ENCODE measurements at regions not wholly inside any gene's neighbourhood (a gene's known extent, or its start where the extent isn't known, plus 50 kb on each side); places are given as distances from the start of the nearest gene placed in this dataset.
A peak's percentile ranks its signal among the peaks of the same experiment; 100 is the strongest.

GRCh38 chr9:115671963-115672305, 481.7 kb upstream of the PAPPA start:
- Histone ChIP-seq H3K23me2 (ENCODE audit: insufficient read length, low read depth, low read length, poor library complexity, severe bottlenecking) (no peaks in the 10 kb centered on the region), H3K14ac (ENCODE audit: insufficient read depth, low read length) (no peak overlapping the region), H2BK15ac (ENCODE audit: low read depth, low read length) (no peak overlapping the region), H3K27me3 (ENCODE audit: insufficient read depth, low read length) (no peaks in the 10 kb centered on the region), H2BK120ac (ENCODE audit: low read depth, low read length, poor library complexity, severe bottlenecking) (no peak overlapping the region), H4K5ac (ENCODE audit: insufficient read length, low read depth, low read length) (no peak overlapping the region), H2BK20ac (ENCODE audit: low read depth, low read length, poor library complexity, severe bottlenecking) (no peak overlapping the region), H3K9me3 (ENCODE audit: control insufficient read depth, low read depth, low read length) (no peaks in the 10 kb centered on the region), H3K79me1 (ENCODE audit: insufficient read depth, low read depth, low read length, poor library complexity, severe bottlenecking) (no peaks in the 10 kb centered on the region), H3K4me1 (ENCODE audit: insufficient read depth, low read length) (no peaks in the 10 kb centered on the region), H3K23ac (ENCODE audit: insufficient read length, low read depth, low read length) (no peak overlapping the region), H2AK5ac (ENCODE audit: insufficient read length, low read length) (no peak overlapping the region), H4K8ac (replicated peaks; ENCODE audit: insufficient read length, low read depth, low read length) (no peak overlapping the region), H2AFZ (ENCODE audit: low read length) (no peak overlapping the region), H3T11ph (ENCODE audit: low read length) (no peak overlapping the region), H4K91ac (ENCODE audit: insufficient read length, low read depth, low read length) (no peak overlapping the region), H4K20me1 (ENCODE audit: control insufficient read depth, insufficient read depth, insufficient read length) (no peaks in the 10 kb centered on the region), H3K27ac (ENCODE audit: insufficient read length, low read depth, low read length) (no peak overlapping the region), H3K9ac (ENCODE audit: extremely low read depth, insufficient read length, low read length) (no peak overlapping the region), H3K79me2 (ENCODE audit: insufficient read depth, low read length) (no peaks in the 10 kb centered on the region), H2BK5ac (ENCODE audit: insufficient read length, low read length) (no peak overlapping the region), H3K4me2 (ENCODE audit: insufficient read depth, insufficient read length, low read length) (no peak overlapping the region), H2BK12ac (ENCODE audit: insufficient read length, low read depth, low read length) (no peak overlapping the region), H3K56ac (ENCODE audit: insufficient read length, low read depth, low read length) (no peak overlapping the region), H3K4ac (ENCODE audit: low read depth, low read length) (no peak overlapping the region), H3K18ac (ENCODE audit: insufficient read length, low read depth, low read length) (no peak overlapping the region)
- DNase-seq = no peak
- Mint-ChIP-seq H3K9me3 (peaks cover 5 to 8% of the 10 kb centered on the region in 2 experiments; a peak in 4 of 5 replicates), H3K4me3 (no peak overlapping the region), H3K27ac (peak overlapping the region in 1 of 3 experiments; percentile 16; a peak in 1 of 7 replicates), H3K4me1 (peaks cover 2 to 10% of the 10 kb centered on the region in 2 experiments; a peak in 3 of 4 replicates), H3K27me3 (ENCODE audit: low read depth) (no peaks in the 10 kb centered on the region), H3K36me3 (ENCODE audit: insufficient read depth in 1 of 3, low read depth in 3 of 3) (peaks cover 0 to 3% (median 0%) of the 10 kb centered on the region in 3 experiments; a peak in 2 of 7 replicates)
- TF ChIP-seq CTCF (conservative IDR thresholded peaks at IDR 0.05) = no peak
- whole genome bisulfite sequencing (ENCODE audit: extremely low coverage, insufficient read length, low lambda C conversion rate) = no CpG with 5 or more reads among the region's 1 CpG
